NOMO-1 treated with DMSO at 0.1 percent for 48 hours (cell line): ENCODE measurements at regions not wholly inside any gene's neighbourhood (a gene's known extent, or its start where the extent isn't known, plus 50 kb on each side); places are given as distances from the start of the nearest gene placed in this dataset.

ENCODE experiments used
- DNase-seq: peaks from one replicate; lab custom pipeline; 2025; ENCODE audit not compliant: unreplicated experiment; lab: John Stamatoyannopoulos, UW

DNA sequence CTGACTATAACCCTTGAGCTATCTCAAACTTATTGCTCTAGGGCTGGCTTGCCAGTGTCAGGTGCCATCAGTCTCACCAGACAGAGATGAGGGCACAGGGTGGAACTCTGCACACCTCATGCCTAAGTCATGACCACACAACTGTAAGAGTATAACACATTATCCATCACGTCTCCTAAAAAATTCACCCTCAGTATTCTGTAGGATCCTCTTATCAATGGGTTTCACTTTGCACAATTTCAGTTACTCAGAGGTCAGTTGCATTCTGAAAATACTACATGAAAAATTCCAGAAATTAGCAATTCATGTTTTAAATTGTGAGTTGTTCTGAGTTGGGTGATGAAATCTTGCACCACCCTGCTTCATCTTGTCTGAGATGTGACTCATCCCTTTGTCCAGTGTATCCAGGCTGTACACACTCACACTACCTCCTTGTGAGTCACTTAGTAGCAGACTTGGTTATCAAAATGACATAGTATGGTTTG lies 690.9 kb upstream of the CDH18 start:
- DNase-seq, result no peak

DNA sequence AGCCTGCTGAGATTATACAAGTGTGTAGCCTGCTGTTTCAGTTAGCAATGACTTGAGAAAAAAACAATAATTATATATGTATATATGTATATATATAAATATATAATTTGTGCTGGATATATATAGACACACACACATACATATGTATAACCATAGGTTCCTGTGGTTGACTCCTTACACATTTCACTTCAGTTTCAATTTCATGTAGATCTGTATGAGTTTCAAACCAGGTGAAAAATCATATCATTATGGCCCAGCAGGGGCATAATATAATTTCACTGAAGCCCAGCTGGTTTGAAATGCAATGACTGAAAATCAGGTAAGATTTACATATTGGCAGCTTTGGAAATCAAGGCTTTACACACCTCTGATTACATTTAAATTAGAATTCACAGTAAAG lies 690.4 kb upstream of the CDH18 start:
- no peak for DNase-seq

DNA sequence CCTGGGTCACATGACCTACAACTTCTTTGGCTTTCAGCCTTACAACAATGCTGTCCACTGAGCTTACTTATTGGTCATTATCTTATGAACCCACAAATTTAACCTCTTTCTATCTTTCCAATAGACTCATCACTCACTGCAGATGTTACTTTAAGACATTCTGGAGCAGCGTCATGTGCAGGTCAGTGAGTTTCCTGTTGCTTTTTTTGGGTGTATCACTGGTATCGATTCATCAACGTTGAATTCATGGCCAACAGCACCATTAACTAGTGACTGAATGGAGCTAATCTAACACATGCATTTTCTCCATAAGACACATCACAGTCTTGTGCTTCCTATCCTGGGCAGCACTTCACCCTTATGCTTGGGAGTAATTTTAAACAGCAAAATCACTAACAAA lies 672.6 kb upstream of the CDH18 start:
- no peak for DNase-seq

- DNase-seq, result no peak
These were observed 668.3 kb upstream of the CDH18 start for GRCh38 chr5:20656262-20656661.

DNA sequence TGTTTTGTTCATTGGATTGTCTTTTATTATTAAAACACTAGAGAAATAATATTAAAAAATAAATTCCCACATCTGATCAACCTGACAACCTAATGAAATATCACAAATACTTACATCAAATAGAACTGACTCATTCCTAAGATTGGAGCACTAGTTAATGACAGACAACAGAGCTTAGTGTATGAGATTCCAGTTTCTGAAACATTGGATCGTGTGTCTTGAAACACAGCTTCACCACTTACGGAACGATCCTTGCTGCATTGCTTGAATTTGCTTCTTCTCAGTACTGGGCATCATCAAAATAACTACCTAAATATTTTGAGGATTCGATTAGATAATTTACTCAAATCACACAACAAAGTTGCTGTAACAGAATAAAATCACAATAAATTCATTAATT lies 667.2 kb upstream of the CDH18 start:
- DNase-seq, result no peak

GRCh38 chr5:20654746-20655145 lies 666.7 kb upstream of the CDH18 start:
- DNase-seq, result no peak

- DNase-seq, result no peak
These were observed 666.0 kb upstream of the CDH18 start for GRCh38 chr5:20654033-20654432.

DNA sequence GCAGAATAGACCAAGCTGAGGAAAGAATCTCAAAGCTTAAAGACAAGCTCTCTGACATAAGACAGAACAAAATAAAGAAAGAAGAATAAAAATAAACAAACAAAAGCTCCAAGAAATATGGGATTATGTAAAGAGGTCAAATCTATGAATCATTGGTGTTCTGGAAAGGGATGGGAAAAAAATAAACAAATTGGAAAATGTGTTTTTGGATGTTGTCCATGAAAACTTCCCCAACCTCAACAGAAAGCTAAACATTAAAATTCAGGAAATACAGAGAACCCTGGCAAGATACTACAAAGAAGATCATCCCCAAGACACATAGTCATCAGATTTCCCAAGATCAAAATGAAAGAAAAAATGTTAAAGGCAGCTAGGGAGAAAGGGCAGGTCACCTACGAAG lies 662.0 kb upstream of the CDH18 start:
- DNase-seq, result no peak

DNA sequence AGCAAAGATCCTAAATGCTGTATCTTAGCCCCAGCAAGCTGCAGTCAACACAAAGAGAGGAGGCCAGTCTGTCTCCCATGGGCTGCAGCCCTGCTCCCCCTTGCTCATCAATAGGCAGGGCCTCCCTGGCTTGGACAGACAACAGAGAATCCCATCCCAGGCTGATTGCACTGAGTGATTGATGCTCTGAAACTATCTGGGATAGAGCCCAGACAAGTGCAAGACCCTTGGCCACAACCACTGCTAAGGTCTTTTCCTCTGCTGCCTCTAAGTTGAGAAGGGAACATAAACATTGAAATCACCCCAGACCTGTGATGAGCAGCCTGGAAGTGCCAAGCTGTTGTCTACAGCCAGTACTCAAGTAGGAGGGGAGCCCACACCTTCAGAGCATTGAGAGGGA lies 661.0 kb upstream of the CDH18 start:
- no peak for DNase-seq

DNA sequence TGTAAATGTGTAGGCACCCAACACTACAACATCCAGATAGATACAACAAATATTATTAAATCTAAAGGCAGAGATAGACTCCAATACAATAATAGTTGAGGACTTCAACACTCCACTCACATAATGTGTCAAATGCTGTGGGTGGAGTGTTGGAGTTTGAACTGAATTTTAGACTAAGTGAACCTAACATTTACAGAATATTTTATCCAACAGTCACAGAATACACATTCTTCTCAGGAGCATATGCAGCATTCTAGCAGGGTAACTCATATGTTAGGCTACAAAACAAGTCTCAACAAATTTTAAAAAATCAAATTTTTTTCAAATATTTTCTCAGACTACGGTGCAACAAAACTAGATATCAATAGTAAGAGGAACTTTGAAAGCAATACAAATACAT lies 648.7 kb upstream of the CDH18 start:
- DNase-seq, result no peak

GRCh38 chr5:20619591-20619990 lies 631.6 kb upstream of the CDH18 start:
- DNase-seq, result no peak

DNA sequence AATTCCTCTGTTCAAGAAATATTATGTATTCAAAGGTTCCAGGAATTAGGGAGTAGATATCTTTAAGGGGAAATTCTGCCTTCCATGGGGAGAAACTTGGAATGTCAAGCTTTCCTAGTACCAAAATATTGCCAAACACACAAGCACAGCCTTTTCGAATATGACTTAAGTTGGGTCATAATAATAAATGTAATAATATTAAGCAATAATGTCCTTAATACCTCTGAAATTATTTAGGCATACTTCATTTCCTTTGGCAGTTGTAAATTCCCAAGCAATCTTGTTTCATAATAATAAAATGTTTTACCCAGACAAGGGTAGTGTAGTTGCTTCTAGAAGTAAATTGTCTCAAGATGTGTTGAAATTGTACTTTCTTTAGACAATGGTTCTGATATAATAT lies 630.3 kb upstream of the CDH18 start:
- no peak for DNase-seq

DNA sequence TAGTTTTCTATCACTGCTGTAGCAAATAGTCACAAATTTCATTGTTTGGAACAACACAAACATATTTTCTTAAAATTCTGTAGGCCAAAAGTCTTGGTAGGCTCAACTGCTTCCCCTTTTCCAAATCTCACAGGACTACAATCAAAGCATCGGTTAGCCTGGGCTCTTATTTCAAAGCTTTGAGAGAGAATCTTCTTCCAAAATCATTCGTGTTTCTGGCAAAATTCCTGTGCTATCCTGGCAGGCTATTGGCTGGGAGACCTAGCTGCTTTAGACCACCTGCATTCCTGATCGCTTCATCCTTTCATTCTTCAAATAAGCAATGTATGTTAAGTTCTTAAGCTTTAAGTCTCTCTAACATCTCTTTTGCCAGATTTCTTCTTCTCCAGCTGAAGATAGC lies 629.8 kb upstream of the CDH18 start:
- no peak for DNase-seq

- no peak for DNase-seq
These were observed 628.0 kb upstream of the CDH18 start for GRCh38 chr5:20615888-20616563.

GRCh38 chr5:20611620-20612019 lies 623.6 kb upstream of the CDH18 start:
- no peak for DNase-seq

DNA sequence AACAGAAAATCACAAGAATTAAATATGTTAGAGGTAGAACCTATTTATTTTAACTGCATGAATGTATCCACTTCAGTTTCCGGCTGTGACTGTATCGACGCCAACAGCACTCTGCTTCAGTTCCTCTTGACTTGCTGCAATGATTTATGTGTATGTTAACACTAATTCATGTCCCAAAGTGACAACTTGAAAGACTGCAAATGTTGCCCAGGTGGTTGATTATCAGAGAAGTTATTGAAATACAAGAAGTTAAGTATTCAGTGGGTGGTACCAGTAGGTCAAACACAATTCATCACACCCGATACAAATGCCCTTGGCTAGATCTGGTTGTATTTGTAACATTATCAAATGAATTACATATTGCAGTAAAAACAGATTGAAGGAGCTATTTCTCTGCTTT lies 622.7 kb upstream of the CDH18 start:
- no peak for DNase-seq

- no peak for DNase-seq
These were observed 621.1 kb upstream of the CDH18 start for GRCh38 chr5:20609126-20609525.

GRCh38 chr5:20608567-20608966 lies 620.6 kb upstream of the CDH18 start:
- no peak for DNase-seq

DNA sequence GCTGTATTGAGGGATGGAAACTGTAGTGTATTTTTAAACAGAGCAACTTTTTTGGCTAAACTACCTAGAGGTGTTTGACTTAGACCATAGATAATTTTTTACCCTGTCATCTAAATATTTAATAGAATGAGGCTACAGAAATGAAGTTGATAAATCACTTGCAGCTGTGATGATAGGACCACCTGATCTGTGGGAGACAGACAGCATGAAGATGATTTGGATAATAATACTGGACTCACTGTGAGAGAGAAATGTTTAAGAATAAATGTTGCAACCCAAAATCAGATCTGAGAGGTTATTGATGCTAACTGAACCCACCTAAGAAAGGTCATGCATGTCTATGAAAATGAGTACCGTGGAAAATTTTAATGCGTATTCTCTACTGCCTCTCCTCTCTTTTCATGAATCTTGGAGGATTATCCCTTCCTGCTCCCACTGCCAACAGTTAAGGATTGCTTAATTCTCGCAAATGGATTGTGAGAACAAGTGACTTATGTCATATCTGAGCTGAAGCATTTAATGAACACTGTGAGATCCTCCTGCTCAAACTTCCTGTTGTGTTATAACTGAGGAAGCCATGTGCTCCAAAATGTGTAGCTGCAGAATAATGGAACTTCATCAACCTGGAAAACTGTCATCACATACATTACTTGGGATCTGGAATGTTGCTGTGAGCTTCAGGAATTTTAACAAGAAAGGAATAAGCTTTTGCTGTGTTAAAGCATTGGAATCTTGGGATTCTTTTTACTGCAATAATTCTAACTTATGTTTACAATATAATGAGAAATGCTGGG lies 617.9 kb upstream of the CDH18 start:
- DNase-seq, result no peak

GRCh38 chr5:20604992-20605391 lies 617.0 kb upstream of the CDH18 start:
- no peak for DNase-seq

- DNase-seq, result no peak
These were observed 613.7 kb upstream of the CDH18 start for GRCh38 chr5:20601678-20602100.

- DNase-seq, result no peak
These were observed 602.4 kb upstream of the CDH18 start for GRCh38 chr5:20590356-20590755.

DNA sequence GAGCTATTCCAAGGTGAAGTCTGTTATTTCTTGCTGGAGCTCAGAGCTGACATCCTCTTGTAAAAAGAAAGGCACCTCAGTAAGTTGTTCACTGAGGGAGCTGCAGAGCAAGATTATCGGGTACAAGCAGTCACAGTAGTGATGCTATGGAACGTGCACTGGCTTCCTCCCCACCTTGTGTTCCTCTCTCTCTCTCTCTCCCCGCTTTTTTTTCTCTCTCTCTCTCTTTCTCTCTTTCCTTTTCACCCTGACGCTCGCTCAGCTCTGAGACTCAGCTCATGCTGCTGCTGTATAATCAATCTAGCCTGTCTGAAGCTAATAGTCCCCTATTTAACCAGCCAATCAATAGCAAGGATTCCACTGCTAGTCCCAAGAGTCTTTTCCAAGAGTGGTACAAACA lies 587.6 kb upstream of the CDH18 start:
- no peak for DNase-seq
